CD8-positive, alpha-beta memory T cell (primary cell): ENCODE measurements at regions not wholly inside any gene's neighbourhood (a gene's known extent, or its start where the extent isn't known, plus 50 kb on each side); places are given as distances from the start of the nearest gene placed in this dataset.

Experiments used
- CTCF ChIA-PET: fragments of 350-600 bp; sonication (Branson Sonifier 250); formaldehyde crosslinking; loops from one replicate; lab custom pipeline; 2021; ENCODE audit warnings: antibody characterized with exemption; lab: Charles Lee
- POLR2A ChIA-PET: fragments of 350-600 bp; sonication (Branson Sonifier 250); formaldehyde crosslinking; loops from one replicate; lab custom pipeline; 2021; ENCODE audit warnings: antibody characterized with exemption; lab: Charles Lee
- DNase-seq, 5 donors: peaks; one replicate each; pipeline versions ENCODE4 v3.0.0 to v3.0.0-alpha.2; 2020 to 2022; ENCODE audit warnings: mixed read lengths in 1 of 5
- H3K27ac ChIP-seq: one replicate; pipeline ENCODE4 v1.7.0; 2013; ENCODE audit warnings: low read depth, mild to moderate bottlenecking, low read length, moderate library complexity
- H3K27me3 ChIP-seq: 2 replicates; pipeline ENCODE4 v1.7.0; 2013; ENCODE audit warnings: low read length, mild to moderate bottlenecking; ENCODE audit not compliant: insufficient read depth, poor library complexity, severe bottlenecking
- H3K36me3 ChIP-seq: 2 replicates; pipeline ENCODE4 v1.7.0; 2013; ENCODE audit warnings: mild to moderate bottlenecking, low read length, moderate library complexity; ENCODE audit not compliant: insufficient read depth
- H3K4me1 ChIP-seq: 2 replicates; pipeline ENCODE4 v1.7.0; 2013; ENCODE audit warnings: mild to moderate bottlenecking, low read length, moderate library complexity; ENCODE audit not compliant: insufficient read depth
- H3K4me3 ChIP-seq: 2 replicates; pipeline ENCODE4 v1.7.0; 2013; ENCODE audit warnings: mild to moderate bottlenecking, low read length
- H3K9me3 ChIP-seq: 2 replicates; pipeline ENCODE4 v1.7.0; 2013; ENCODE audit warnings: mild to moderate bottlenecking, low read length
- H3K27ac Mint-ChIP-seq, 8 donors: one replicate each; pipeline ENCODE4 v1.8.0; 2020 to 2021; ENCODE audit warnings: mixed read lengths in 8 of 8, mild to moderate bottlenecking in 6 of 8, inconsistent platforms in 3 of 8, moderate library complexity in 3 of 8
- H3K27me3 Mint-ChIP-seq, 2 donors: one replicate each; pipeline ENCODE4 v1.8.0; 2020 to 2021; ENCODE audit warnings: mixed read lengths in 2 of 2, mild to moderate bottlenecking in 1 of 2, moderate library complexity in 1 of 2
- H3K36me3 Mint-ChIP-seq, 3 donors: one replicate each; pipeline ENCODE4 v1.8.0; 2020 to 2021; ENCODE audit warnings: mixed read lengths in 3 of 3, inconsistent platforms in 1 of 3, mild to moderate bottlenecking in 1 of 3
- H3K4me1 Mint-ChIP-seq, 3 donors: one replicate each; pipeline ENCODE4 v1.8.0; 2020 to 2021; ENCODE audit warnings: mixed read lengths in 3 of 3, inconsistent platforms in 1 of 3, mild to moderate bottlenecking in 1 of 3
- H3K4me3 Mint-ChIP-seq, 7 donors: one replicate each; pipeline ENCODE4 v1.8.0; 2020 to 2021; ENCODE audit warnings: mixed read lengths in 7 of 7, mild to moderate bottlenecking in 6 of 7, moderate library complexity in 4 of 7, inconsistent platforms in 2 of 7
- H3K9me3 Mint-ChIP-seq, 5 donors: one replicate each; pipeline ENCODE4 v1.8.0; 2020 to 2022; ENCODE audit warnings: mixed read lengths in 5 of 5, mild to moderate bottlenecking in 3 of 5, moderate library complexity in 2 of 5, inconsistent platforms in 1 of 5

- Histone ChIP-seq H3K27ac (no peak overlapping the region), H3K27me3 (no peaks in the 10 kb centered on the region), H3K4me1 (no peaks in the 10 kb centered on the region), H3K36me3 (no peaks in the 10 kb centered on the region), H3K4me3 (no peak overlapping the region), H3K9me3 (no peaks in the 10 kb centered on the region)
- no peaks in the 10 kb centered on the region for H3K4me1 Mint-ChIP-seq
- POLR2A ChIA-PET = no interaction called here
- H3K27ac Mint-ChIP-seq = no peak overlapping the region
- no peak overlapping the region for H3K4me3 Mint-ChIP-seq
- CTCF ChIA-PET = no interaction called here
- H3K36me3 Mint-ChIP-seq = no peaks in the 10 kb centered on the region
- DNase-seq = no peak
- H3K9me3 Mint-ChIP-seq = peaks cover 4 to 30% (median 7%) of the 10 kb centered on the region in 5 donors
- no peaks in the 10 kb centered on the region for H3K27me3 Mint-ChIP-seq
Observed at GRCh38 chr5:92369587-92369986, 986.5 kb upstream of the ARRDC3 start.

GRCh38 chr5:92364986-92365550 is 982.0 kb upstream of the ARRDC3 start:
- Mint-ChIP-seq H3K4me1 (no peaks in the 10 kb centered on the region), H3K4me3 (no peak overlapping the region), H3K27me3 (no peaks in the 10 kb centered on the region), H3K36me3 (no peaks in the 10 kb centered on the region), H3K27ac (no peak overlapping the region), H3K9me3 (peaks cover 4 to 26% (median 4%) of the 10 kb centered on the region in 5 donors)
- Histone ChIP-seq H3K27ac (no peak overlapping the region), H3K9me3 (no peaks in the 10 kb centered on the region), H3K4me3 (no peak overlapping the region), H3K4me1 (no peaks in the 10 kb centered on the region), H3K36me3 (no peaks in the 10 kb centered on the region), H3K27me3 (no peaks in the 10 kb centered on the region)
- DNase-seq = no peak
- ChIA-PET POLR2A (no interaction called here), CTCF (no interaction called here)

GRCh38 chr5:92353107-92354030 is 970.3 kb upstream of the ARRDC3 start:
- Histone ChIP-seq H3K4me3 (no peak overlapping the region), H3K27ac (no peak overlapping the region), H3K36me3 (no peaks in the 10 kb centered on the region), H3K4me1 (no peaks in the 10 kb centered on the region), H3K27me3 (no peaks in the 10 kb centered on the region), H3K9me3 (no peaks in the 10 kb centered on the region)
- ChIA-PET CTCF (no interaction called here), POLR2A (no interaction called here)
- DNase-seq = no peak
- Mint-ChIP-seq H3K36me3 (no peaks in the 10 kb centered on the region), H3K4me1 (no peaks in the 10 kb centered on the region), H3K4me3 (no peak overlapping the region), H3K9me3 (peaks cover 1 to 18% (median 13%) of the 10 kb centered on the region in 5 donors), H3K27ac (no peak overlapping the region), H3K27me3 (no peaks in the 10 kb centered on the region)

- Mint-ChIP-seq H3K4me1 (no peaks in the 10 kb centered on the region), H3K27ac (no peak overlapping the region), H3K36me3 (no peaks in the 10 kb centered on the region), H3K27me3 (no peaks in the 10 kb centered on the region), H3K9me3 (peaks cover 0 to 11% (median 5%) of the 10 kb centered on the region in 5 donors), H3K4me3 (no peak overlapping the region)
- CTCF ChIA-PET = no interaction called here
- Histone ChIP-seq H3K27ac (no peak overlapping the region), H3K36me3 (no peaks in the 10 kb centered on the region), H3K9me3 (no peaks in the 10 kb centered on the region), H3K4me1 (no peaks in the 10 kb centered on the region), H3K4me3 (no peak overlapping the region), H3K27me3 (no peaks in the 10 kb centered on the region)
- POLR2A ChIA-PET = no interaction called here
- no peak for DNase-seq
Observed at GRCh38 chr5:92337772-92338234, 954.7 kb upstream of the ARRDC3 start.

- no peak overlapping the region for H3K27ac ChIP-seq
- Mint-ChIP-seq H3K27ac (no peak overlapping the region), H3K9me3 (peaks cover 0 to 6% (median 2%) of the 10 kb centered on the region in 5 donors), H3K4me1 (no peaks in the 10 kb centered on the region), H3K4me3 (no peak overlapping the region), H3K36me3 (no peaks in the 10 kb centered on the region), H3K27me3 (no peaks in the 10 kb centered on the region)
- no peak overlapping the region for H3K4me3 ChIP-seq
- H3K27me3 ChIP-seq = no peaks in the 10 kb centered on the region
- H3K9me3 ChIP-seq = no peaks in the 10 kb centered on the region
- no peaks in the 10 kb centered on the region for H3K36me3 ChIP-seq
- ChIA-PET CTCF (no interaction called here), POLR2A (no interaction called here)
- no peak for DNase-seq
- no peaks in the 10 kb centered on the region for H3K4me1 ChIP-seq
Observed at GRCh38 chr5:92332039-92332438, 948.9 kb upstream of the ARRDC3 start.

- Histone ChIP-seq H3K36me3 (no peaks in the 10 kb centered on the region), H3K4me3 (no peak overlapping the region), H3K9me3 (no peaks in the 10 kb centered on the region), H3K27me3 (no peaks in the 10 kb centered on the region), H3K4me1 (no peaks in the 10 kb centered on the region), H3K27ac (no peak overlapping the region)
- H3K9me3 Mint-ChIP-seq = peaks cover 0 to 7% (median 2%) of the 10 kb centered on the region in 5 donors
- ChIA-PET CTCF (no interaction called here), POLR2A (no interaction called here)
- H3K27ac Mint-ChIP-seq = no peak overlapping the region
- no peaks in the 10 kb centered on the region for H3K27me3 Mint-ChIP-seq
- no peak overlapping the region for H3K4me3 Mint-ChIP-seq
- H3K36me3 Mint-ChIP-seq = no peaks in the 10 kb centered on the region
- DNase-seq = no peak
- H3K4me1 Mint-ChIP-seq = no peaks in the 10 kb centered on the region
Observed at GRCh38 chr5:92330365-92330764, 947.2 kb upstream of the ARRDC3 start.

- no peak overlapping the region for H3K27ac Mint-ChIP-seq
- H3K4me3 ChIP-seq = no peak overlapping the region
- DNase-seq = no peak
- H3K27me3 Mint-ChIP-seq = no peaks in the 10 kb centered on the region
- no peaks in the 10 kb centered on the region for H3K27me3 ChIP-seq
- no peaks in the 10 kb centered on the region for H3K9me3 ChIP-seq
- ChIA-PET POLR2A (no interaction called here), CTCF (no interaction called here)
- no peak overlapping the region for H3K27ac ChIP-seq
- H3K4me1 Mint-ChIP-seq = no peaks in the 10 kb centered on the region
- no peaks in the 10 kb centered on the region for H3K36me3 Mint-ChIP-seq
- H3K36me3 ChIP-seq = no peaks in the 10 kb centered on the region
- no peak overlapping the region for H3K4me3 Mint-ChIP-seq
- no peaks in the 10 kb centered on the region for H3K4me1 ChIP-seq
- H3K9me3 Mint-ChIP-seq = peaks cover 0 to 7% (median 2%) of the 10 kb centered on the region in 5 donors
Observed at GRCh38 chr5:92329759-92330158, 946.6 kb upstream of the ARRDC3 start.

- no peaks in the 10 kb centered on the region for H3K4me1 Mint-ChIP-seq
- Histone ChIP-seq H3K27me3 (no peaks in the 10 kb centered on the region), H3K4me3 (no peak overlapping the region), H3K27ac (no peak overlapping the region), H3K36me3 (no peaks in the 10 kb centered on the region), H3K9me3 (no peaks in the 10 kb centered on the region), H3K4me1 (no peaks in the 10 kb centered on the region)
- no peak for DNase-seq
- ChIA-PET POLR2A (no interaction called here), CTCF (no interaction called here)
- H3K9me3 Mint-ChIP-seq = peaks cover 0 to 7% (median 2%) of the 10 kb centered on the region in 5 donors
- no peak overlapping the region for H3K4me3 Mint-ChIP-seq
- H3K27ac Mint-ChIP-seq = no peak overlapping the region
- no peaks in the 10 kb centered on the region for H3K36me3 Mint-ChIP-seq
- no peaks in the 10 kb centered on the region for H3K27me3 Mint-ChIP-seq
Observed at GRCh38 chr5:92328584-92329259, 945.6 kb upstream of the ARRDC3 start.
